ENCODE measurements at regions not wholly inside any gene's neighbourhood (a gene's known extent, or its start where the extent isn't known, plus 50 kb on each side); places are given as distances from the start of the nearest gene placed in this dataset.

DNA sequence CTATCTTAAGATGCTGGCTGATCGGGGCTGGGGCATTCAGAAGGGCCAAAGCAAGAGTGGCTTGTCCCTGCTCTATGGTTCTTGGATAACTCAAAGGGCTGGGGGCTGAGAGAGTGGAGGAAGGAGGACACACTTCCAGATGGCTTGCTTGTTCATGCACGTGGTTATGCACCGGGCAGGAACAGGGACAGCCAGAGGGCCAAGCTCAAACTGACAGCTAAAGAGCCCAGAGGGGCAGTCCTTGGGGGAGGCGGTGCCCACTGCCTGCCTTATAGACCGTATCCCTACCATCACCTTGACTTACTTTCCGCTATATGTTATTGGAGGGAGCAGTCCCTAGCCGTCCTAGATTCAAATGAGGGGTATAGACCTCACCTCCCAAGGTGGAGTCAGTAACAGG is 192.7 kb upstream of the SVIL start:
- no peaks in the 10 kb centered on the region for H3K9me3 ChIP-seq
- no peaks in the 10 kb centered on the region for H3K27me3 ChIP-seq
- TF ChIP-seq CTCF (IDR thresholded peaks at IDR 0.05; ENCODE audit: low read depth, low read length) = no peak
- no peak for DNase-seq
- no peaks in the 10 kb centered on the region for H3K4me1 ChIP-seq
- no peaks in the 10 kb centered on the region for H3K36me3 ChIP-seq
- no peak overlapping the region for H3K4me3 ChIP-seq (ENCODE audit: low read depth, low read length)

- no peak for TF ChIP-seq CTCF (IDR thresholded peaks at IDR 0.05; ENCODE audit: low read depth, low read length)
- H3K4me3 ChIP-seq (ENCODE audit: low read depth, low read length) = no peak overlapping the region
- no peaks in the 10 kb centered on the region for H3K36me3 ChIP-seq
- no peaks in the 10 kb centered on the region for H3K9me3 ChIP-seq
- H3K27me3 ChIP-seq = no peaks in the 10 kb centered on the region
- no peak for DNase-seq
- H3K4me1 ChIP-seq = no peaks in the 10 kb centered on the region
Observed at GRCh38 chr10:29826801-29827450, 192.2 kb upstream of the SVIL start.

DNA sequence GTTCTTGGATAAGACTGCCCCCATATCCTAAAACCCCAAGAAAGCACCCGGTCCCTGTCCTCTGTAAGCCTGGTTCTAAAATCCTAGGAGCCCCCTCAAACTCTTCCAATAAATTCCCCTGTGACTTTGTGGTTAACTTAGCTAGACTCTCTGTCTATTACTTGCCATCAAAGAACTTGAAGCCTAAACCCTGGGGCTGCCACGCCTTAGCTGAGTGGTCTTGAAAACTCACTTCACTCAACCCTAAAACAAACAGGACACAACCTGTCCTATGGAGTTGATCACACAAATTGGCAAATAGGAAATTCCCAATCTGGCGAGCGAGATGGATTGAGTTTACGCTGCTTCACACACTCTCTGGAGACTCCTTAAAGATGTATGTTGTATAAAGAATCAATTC is 191.4 kb upstream of the SVIL start:
- no peak for TF ChIP-seq CTCF (IDR thresholded peaks at IDR 0.05; ENCODE audit: low read depth, low read length)
- Histone ChIP-seq H3K4me3 (ENCODE audit: low read depth, low read length) (no peak overlapping the region), H3K36me3 (no peaks in the 10 kb centered on the region), H3K4me1 (no peaks in the 10 kb centered on the region), H3K9me3 (no peaks in the 10 kb centered on the region), H3K27me3 (no peaks in the 10 kb centered on the region)
- no peak for DNase-seq

- no peak for DNase-seq
- Histone ChIP-seq H3K36me3 (no peaks in the 10 kb centered on the region), H3K27me3 (no peaks in the 10 kb centered on the region), H3K4me1 (no peaks in the 10 kb centered on the region), H3K9me3 (no peaks in the 10 kb centered on the region), H3K4me3 (ENCODE audit: low read depth, low read length) (no peak overlapping the region)
- TF ChIP-seq CTCF (IDR thresholded peaks at IDR 0.05; ENCODE audit: low read depth, low read length) = no peak
Observed at GRCh38 chr10:29823553-29824080, 188.8 kb upstream of the SVIL start.

- Histone ChIP-seq H3K9me3 (no peaks in the 10 kb centered on the region), H3K4me1 (no peaks in the 10 kb centered on the region), H3K36me3 (no peaks in the 10 kb centered on the region), H3K27me3 (no peaks in the 10 kb centered on the region), H3K4me3 (ENCODE audit: low read depth, low read length) (no peak overlapping the region)
- TF ChIP-seq CTCF (IDR thresholded peaks at IDR 0.05; ENCODE audit: low read depth, low read length) = no peak
- DNase-seq = no peak
Observed at GRCh38 chr10:29820890-29821461, 186.2 kb upstream of the SVIL start.

- H3K27me3 ChIP-seq = no peaks in the 10 kb centered on the region
- no peak for TF ChIP-seq CTCF (IDR thresholded peaks at IDR 0.05; ENCODE audit: low read depth, low read length)
- DNase-seq = no peak
- no peaks in the 10 kb centered on the region for H3K4me1 ChIP-seq
- no peaks in the 10 kb centered on the region for H3K9me3 ChIP-seq
- no peaks in the 10 kb centered on the region for H3K36me3 ChIP-seq
- H3K4me3 ChIP-seq (ENCODE audit: low read depth, low read length) = no peak overlapping the region
Observed at GRCh38 chr10:29816801-29817558, 182.2 kb upstream of the SVIL start.
